PC-3 (cell line): ENCODE measurements at regions not wholly inside any gene's neighbourhood (a gene's known extent, or its start where the extent isn't known, plus 50 kb on each side); places are given as distances from the start of the nearest gene placed in this dataset.

Source experiments
- CTCF ChIP-seq: fragments of 300-600 bp; sonication (generic); conservative IDR thresholded peaks from 2 replicates; pipeline ENCODE4 v1.5.1; 2017; ENCODE audit warnings: antibody characterized with exemption, low read depth, mild to moderate bottlenecking, low read length
- EZH2phosphoT487 ChIP-seq: fragments of 300-600 bp; sonication (generic); IDR thresholded peaks from 2 replicates; pipeline ENCODE4 v1.6.1; 2018; ENCODE audit warnings: mild to moderate bottlenecking, antibody characterized with exemption, low read length, borderline replicate concordance

- TF ChIP-seq CTCF = no peak
- no peak for TF ChIP-seq EZH2phosphoT487
Observed at GRCh38 chr10:118882741-118883140, 128.0 kb upstream of the CACUL1 start.
